VCaP (cell line): ENCODE measurements at regions not wholly inside any gene's neighbourhood (a gene's known extent, or its start where the extent isn't known, plus 50 kb on each side); places are given as distances from the start of the nearest gene placed in this dataset.

Experiments used
- H3K27ac ChIP-seq: fragments of 450-650 bp; 2 replicates; pipeline ENCODE4 v1.5.1; 2017
- CTCF ChIP-seq: fragments of 450-650 bp; conservative IDR thresholded peaks from 2 replicates; pipeline ENCODE4 v1.5.1; 2017; ENCODE audit warnings: mild to moderate bottlenecking, moderate library complexity

DNA sequence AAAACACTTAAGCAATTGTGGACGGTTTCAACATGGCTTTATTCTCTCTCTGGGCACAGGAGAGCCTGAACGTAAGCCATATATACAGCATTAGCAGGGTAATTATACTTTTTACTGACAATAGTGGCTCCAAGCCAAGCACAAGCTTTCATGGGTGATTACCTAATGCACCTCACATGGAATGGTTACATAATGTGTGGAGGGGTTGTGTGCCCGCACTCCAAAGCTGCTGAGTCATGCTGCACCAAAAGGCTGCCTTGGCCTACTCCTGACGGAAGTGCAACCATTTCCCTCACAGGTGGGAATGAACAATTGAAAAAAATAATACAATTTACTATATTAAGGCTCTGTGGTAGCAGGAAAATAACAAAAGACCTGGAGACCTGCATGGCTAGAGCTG is 86.5 kb upstream of the ATP10B start:
- H3K27ac ChIP-seq, result no peak overlapping the region
- TF ChIP-seq CTCF, result no peak

DNA sequence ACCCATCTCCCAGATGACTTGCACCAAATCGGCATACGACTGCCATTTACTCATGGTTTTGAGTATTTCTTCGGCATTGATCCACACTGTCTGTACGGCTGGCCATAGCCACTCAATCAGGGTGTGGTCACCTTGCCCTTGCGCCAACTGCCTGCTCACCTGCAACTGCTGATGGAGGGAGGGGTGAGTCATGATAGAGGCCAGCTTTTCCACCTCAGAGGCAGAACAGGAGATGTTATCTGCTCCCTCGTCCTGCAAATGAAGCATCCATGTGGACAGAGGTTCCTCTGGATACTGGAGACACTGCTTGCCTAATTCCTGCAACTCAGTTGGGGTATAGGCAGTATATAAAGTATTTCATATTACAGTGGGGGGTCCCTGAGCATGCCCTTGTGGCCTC is 85.6 kb upstream of the ATP10B start:
- TF ChIP-seq CTCF, result no peak

GRCh38 chr5:160935776-160936175 is 83.8 kb upstream of the ATP10B start:
- TF ChIP-seq CTCF, result no peak
- H3K27ac ChIP-seq, result no peak overlapping the region

More for the DNA sequence above, 85.6 kb upstream of the ATP10B start:
- no peak overlapping the region for H3K27ac ChIP-seq

DNA sequence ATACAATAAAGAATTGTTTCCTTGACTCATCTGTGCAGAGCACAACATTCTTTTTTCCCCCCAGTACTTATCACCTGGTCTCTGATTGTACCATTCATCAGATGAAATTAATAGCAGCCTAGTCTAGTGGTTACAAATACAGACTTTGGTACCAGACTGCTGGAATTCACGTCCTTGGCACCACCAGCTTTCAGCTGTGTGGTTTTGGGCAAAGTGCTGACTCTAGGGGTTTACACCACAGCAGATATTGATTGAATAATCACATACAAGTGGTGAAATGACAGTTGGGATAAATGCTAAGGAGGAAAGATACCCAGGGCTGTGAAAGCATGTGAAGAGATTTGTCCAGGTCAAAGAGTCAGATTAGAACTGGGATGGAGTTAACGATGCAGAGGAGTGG is 79.3 kb upstream of the ATP10B start:
- TF ChIP-seq CTCF, result no peak
- H3K27ac ChIP-seq, result no peak overlapping the region

- H3K27ac ChIP-seq, result no peak overlapping the region
- no peak for TF ChIP-seq CTCF
These were observed 78.4 kb upstream of the ATP10B start for GRCh38 chr5:160930406-160930805.

DNA sequence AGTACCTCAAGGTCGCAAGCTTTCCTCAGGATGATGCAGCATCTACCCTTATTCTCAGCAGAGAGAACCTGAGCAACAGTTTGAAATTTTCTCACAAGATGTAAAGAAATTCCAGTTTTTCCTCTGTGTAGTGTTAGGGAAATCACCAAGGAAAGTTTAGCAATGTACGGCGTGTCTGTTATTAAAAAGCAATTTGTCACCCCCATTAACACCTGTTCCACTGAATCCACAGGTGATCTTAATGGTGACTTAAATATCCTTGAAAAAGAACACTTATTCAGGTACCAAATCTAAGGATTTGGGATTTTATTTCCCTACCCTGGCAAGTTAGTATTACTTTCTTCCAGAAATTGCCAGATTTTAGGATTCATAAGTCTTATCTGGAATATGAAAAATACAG is 77.9 kb upstream of the ATP10B start:
- no peak for TF ChIP-seq CTCF
- no peak overlapping the region for H3K27ac ChIP-seq

- no peak for TF ChIP-seq CTCF
- no peak overlapping the region for H3K27ac ChIP-seq
These were observed 77.3 kb upstream of the ATP10B start for GRCh38 chr5:160929360-160929759.

GRCh38 chr5:160926428-160926827 is 74.4 kb upstream of the ATP10B start:
- TF ChIP-seq CTCF, result no peak
- peak overlapping the region; percentile 78 for H3K27ac ChIP-seq
